GM19395 (cell line): ENCODE measurements at regions not wholly inside any gene's neighbourhood (a gene's known extent, or its start where the extent isn't known, plus 50 kb on each side); places are given as distances from the start of the nearest gene placed in this dataset.

Experiments used
- ATAC-seq: cut with Tn5 transposase; IDR thresholded peaks from one replicate; pipeline ENCODE4 v1.9.1; 2021; ENCODE audit warnings: mild to moderate bottlenecking, moderate library complexity; ENCODE audit not compliant: unreplicated experiment

DNA sequence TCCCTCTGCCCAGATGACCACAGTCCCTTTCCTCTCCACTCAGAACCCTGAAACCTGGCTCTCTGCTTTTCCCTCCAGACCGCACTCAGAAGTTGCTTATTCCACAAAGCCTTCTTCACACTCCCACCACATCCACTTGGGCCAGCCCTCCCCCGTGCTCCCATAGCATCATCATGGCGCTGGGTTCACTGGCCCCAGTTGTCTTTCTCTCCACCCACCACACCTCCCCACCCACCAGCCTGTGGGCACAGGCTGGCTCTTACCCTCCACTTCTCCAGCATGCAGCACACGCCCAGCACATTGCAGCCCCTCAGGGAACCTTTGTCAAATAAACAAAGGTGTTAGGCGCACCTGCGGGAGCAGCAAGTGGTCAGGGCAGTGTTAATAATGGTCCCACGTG is 130.0 kb downstream of the KATNIP start:
- ATAC-seq = no peak

- ATAC-seq = no peak
Observed at GRCh38 chr16:27681681-27682080, 131.7 kb downstream of the KATNIP start.

GRCh38 chr16:27684047-27684446 is 134.1 kb downstream of the KATNIP start:
- ATAC-seq = no peak

GRCh38 chr16:27685807-27686206 is 135.9 kb downstream of the KATNIP start:
- no peak for ATAC-seq

DNA sequence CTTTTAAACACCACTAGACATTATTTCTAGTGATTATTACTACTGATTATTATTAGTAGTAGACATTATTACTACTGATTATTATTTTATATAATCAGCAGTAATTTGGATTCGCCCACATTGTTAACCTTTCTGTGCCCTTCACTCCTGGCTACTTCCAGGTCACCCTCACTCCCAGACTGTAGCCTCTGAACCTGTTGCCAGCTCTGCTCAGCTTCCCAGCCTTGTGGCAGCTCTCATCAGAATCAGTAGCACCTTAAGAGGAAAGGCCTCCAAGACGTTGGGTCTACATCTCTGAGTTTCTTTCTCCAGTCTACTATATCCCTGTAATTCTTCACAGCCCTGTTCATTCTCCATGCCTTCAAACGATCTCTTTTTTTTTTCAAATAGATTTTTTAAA is 137.0 kb downstream of the KATNIP start:
- ATAC-seq = no peak

DNA sequence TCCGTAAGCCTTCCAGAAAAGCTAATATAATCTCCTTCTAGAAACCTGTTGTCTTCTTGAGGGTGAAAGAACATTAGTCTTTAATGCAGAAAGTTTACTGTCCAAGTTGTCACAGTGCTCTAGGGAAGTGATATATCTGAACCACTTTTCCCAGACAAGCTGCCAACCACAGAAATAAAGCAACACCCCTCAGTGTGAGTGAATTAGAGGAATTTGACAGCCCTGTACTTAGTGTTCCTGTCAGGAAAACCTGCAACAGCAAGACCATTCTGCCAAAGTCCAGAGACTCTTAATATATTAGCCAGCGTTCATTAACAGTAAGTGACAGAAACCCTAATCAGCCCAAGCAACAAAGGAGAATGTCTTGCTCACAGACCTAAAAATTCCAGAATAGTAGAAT is 137.7 kb downstream of the KATNIP start:
- no peak for ATAC-seq

DNA sequence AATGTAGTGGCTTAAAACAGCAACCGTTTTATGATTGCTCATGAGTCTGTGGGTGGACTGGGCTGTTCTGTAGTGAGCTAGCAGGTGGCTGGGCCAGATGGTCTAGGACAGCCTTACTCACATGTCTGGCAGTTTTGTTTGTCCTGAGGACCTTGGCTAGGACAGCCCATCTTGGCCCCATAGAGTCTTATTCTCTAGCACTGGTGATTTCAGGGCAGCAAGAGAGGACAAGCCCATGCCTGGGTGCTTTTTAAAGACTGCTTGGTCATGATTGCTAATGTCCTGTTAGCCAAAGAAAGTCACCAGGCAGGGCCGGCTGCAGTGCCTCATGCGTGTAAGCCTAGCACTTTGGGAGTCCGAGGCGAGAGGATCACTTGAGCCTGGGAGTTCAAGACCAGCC is 139.8 kb downstream of the KATNIP start:
- ATAC-seq = no peak

DNA sequence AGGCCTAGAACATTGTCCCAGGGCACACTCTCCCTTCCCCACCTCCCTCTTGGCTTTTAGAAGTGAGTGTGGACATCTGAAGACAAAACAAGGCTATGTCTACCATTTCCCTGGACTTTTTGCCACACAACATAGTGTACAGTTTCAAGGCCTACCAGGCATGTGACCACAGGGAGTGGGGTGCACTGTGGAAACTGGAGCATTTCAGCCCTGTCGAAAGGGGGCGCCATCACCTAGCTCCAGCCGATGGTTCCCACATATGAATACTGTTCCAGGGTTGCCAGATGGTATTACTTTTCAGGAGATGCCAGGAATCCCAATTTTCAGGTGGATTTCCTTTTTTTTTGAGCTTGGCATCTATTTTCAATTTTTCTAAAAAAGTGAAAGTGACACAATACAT is 140.7 kb downstream of the KATNIP start:
- no peak for ATAC-seq

- no peak for ATAC-seq
Observed at GRCh38 chr16:27691721-27692120, 141.8 kb downstream of the KATNIP start.

GRCh38 chr16:27692576-27692975 is 142.6 kb downstream of the KATNIP start:
- ATAC-seq = no peak

DNA sequence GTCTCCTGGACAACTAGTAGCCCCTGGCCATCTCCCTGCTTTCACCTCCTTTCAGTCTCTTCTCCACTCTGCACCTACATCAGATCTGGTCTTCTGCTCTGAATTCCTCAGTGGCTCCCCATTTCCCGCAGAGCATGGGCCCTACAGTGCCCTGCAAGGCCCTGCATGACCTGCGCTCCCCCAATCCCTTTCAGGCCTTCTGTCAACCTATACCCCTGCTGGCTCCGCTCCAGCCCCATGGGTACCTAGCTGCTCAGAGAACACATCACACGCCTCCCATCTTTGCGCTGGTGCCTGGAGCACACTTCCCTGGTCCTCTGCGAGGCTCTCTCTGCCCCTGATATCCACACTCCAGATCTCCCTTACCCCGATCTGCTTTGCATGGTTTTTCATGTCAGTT is 145.2 kb downstream of the KATNIP start:
- no peak for ATAC-seq

DNA sequence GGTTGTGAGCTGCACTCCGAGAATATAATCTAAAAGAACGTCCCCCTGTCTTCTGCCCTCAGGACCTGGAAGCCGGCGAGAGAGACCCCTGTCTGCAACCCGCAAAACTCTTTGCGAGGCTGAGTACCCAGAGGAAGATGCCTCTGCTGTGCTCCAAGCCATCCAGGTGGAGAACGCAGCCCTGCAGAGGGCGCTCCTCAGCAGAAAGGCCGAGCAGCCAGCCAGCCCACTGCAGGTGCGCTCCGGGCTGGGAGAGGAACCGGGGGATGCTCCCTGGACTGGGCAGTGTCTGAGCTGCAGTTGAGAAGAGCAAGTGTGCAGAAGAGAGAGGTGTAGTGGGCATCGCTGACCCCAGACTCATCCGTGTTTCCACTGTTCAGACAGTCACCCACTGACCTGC is 148.3 kb downstream of the KATNIP start:
- ATAC-seq = no peak

GRCh38 chr16:27698746-27699145 is 148.8 kb downstream of the KATNIP start:
- no peak for ATAC-seq

- no peak for ATAC-seq
Observed at GRCh38 chr16:27699540-27699939, 149.6 kb downstream of the KATNIP start.

DNA sequence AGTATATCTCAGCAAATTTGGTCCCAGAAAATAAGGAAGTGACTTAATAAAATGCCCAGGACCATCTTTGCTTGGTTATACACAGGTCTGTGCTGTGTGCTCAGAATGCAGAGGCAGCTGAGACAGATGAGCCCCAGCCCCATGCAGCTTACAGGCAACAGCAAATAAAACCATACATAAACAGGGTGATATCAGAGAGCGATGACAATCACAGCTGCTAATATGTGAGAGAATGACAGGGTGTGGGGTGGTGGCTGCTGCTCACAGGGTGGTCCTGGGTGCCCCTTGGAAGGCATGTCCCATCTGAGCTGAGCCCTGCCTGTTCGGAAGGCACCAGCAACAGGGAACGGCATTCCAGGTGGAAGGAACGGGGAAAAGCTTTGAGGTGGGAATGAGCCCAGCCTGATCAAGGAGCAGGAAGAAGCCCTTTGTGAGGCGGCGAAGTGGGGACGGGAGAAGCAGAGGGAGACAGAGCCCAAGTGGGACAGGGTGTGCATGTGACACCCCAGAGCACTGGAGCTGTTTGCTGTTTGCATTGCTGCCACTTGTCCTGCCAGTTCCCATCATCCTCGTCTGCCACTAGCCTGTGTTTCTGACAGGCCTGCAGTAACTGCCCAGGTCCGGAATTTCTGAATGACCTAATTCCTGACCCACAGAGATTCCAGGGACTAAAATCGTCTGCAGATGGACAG is 150.5 kb downstream of the KATNIP start:
- no peak for ATAC-seq

DNA sequence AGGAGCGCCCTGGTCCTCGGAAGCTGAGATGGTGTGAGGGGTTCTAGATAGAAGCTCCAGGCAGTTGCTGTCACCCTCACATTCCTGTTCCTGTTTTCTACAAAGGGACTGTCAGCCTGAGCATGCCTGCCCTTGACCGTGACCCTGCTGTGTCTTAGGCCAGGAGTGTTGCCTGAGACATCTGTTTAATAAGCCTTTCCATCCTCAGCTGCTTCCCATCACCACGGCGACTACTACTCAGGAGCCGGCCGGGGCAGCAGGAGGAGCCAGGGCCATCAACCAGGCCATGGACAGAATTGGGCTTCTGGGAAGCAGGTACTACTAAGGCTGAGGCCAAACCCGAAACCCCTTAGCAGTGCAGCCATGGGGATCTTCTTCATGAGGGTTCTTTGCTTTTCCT is 151.4 kb downstream of the KATNIP start:
- no peak for ATAC-seq

- ATAC-seq = no peak
Observed at GRCh38 chr16:27703121-27703520, 153.2 kb downstream of the KATNIP start.

- ATAC-seq = no peak
Observed at GRCh38 chr16:27703545-27703944, 153.6 kb downstream of the KATNIP start.

DNA sequence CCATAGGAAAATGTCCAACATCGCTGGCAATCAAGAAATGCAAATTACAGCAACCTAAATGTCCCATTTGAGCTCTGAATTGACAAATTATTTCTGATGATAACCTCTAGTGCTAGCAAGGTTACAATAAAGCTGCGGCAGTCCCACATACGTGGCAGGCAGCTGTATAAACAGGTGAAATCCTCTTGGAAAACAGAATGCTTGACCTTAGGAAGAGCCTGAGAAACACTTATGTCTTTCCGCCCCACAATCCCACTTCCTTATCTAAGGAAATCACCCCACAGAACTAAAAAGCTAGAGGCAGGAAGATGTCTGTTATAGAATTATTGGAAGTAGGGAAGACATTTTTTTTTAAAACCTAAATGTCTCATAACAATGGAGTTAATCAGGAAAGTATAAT is 154.3 kb downstream of the KATNIP start:
- ATAC-seq = no peak

DNA sequence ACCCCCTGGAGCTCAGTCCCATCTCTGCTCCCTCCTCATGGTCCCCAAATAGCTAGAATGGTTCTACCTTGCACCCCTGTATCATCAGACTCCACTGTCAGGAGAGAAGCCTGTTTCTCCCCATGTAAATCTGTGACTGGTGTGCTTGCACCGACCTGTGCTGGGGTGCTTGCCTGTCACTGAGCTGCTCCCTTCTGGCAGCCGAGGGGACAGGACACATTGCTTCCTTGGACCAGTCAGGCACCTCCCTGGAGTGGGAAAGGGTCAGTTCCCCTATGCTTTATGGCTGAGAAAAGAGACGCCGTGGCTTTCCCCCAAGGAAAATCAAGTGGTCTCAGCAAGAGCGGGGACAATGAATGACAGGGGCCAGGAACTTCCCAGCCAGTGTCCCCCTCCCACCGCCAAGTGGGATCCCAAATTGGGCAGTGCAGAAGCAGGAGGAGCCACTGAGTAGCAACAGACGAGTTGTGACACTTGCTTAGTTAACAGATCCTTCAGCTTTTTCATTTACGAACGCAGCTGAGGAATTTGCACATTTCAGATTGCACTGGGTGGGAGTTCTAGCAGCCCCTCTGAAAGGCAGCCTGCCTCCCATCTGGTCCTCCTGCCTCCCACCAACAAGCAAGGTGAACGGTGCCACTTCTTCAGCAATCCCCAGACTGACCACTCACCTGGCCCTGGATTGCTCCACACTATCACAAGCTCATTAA is 156.4 kb downstream of the KATNIP start:
- no peak for ATAC-seq

DNA sequence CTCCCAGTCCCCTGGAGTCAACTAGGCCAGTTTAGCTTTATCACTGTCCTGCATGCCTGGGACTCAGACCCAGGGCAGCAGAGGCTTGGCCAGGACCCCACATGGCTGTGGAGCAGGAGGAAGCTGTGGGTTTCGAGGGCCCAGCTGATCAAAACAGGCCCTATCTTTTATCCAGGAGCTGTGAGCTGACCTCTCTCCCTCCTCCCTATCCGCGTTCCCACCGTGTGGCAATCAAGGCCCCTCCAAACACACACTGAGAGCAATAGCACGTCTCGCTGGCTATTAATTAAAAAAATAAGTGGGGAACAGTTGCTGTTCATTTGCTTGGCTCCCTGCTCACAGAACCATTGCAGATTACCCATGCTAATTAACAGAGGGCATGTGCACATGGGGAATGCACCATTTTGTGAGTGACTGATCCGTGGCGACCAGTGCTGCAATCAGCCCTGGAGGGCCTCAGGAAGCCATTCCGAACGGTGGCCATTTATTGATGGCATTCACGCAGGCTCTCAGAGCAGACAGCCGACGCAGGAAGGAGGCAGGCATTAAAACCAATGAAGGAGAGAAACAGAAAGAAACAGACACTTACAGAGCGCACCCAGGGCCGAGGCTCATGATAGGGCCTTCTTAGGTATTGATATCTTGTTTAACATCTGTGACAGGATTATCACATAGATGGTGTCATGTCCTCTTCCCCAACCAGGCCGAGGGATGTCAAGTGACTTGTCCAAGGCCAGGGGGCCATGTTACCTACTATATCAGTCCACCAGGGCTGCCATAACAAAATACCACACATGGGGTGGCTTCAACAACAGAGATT is 157.1 kb downstream of the KATNIP start:
- no peak for ATAC-seq

DNA sequence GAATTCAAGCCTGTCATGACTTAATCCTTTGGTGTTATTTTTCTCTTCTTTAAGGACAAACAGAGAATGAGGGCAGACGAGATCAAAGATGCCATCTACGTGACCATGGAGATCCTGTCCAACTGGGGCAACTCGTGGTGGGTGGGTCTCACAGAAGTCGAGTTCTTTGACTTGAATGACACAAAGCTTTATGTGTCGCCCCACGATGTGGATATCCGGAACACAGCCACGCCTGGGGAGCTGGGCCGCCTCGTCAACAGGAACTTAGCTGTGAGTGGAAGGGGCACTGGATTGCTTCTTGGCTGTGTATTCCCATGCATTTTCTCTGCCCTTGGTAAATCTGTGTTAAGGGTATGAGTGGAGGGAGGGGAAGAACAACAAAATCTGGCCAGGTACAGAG is 158.7 kb downstream of the KATNIP start:
- ATAC-seq = no peak
